Testis (tissue), 2 donors: ENCODE measurements at regions not wholly inside any gene's neighbourhood (a gene's known extent, or its start where the extent isn't known, plus 50 kb on each side); places are given as distances from the start of the nearest gene placed in this dataset.

Experiments used
- DNase-seq: peaks from one replicate; pipeline ENCODE4 v3.0.0-alpha.2; 2019
- H3K27ac ChIP-seq, 2 donors: fragments of 200-600 bp; sonication (generic); one replicate each; pipeline ENCODE4 v1.5.1; 2019
- H3K27me3 ChIP-seq: fragments of 200-600 bp; sonication (generic); one replicate; pipeline ENCODE4 v1.5.1; 2019
- H3K36me3 ChIP-seq: fragments of 200-600 bp; sonication (generic); one replicate; pipeline ENCODE4 v1.5.1; 2017; ENCODE audit warnings: low read depth; ENCODE audit errors: missing control alignments
- H3K4me1 ChIP-seq: fragments of 200-600 bp; sonication (generic); one replicate; pipeline ENCODE4 v1.5.1; 2019
- H3K4me3 ChIP-seq, 2 donors: fragments of 200-600 bp; sonication (generic); one replicate each; pipeline ENCODE4 v1.5.1; 2017 to 2019
- H3K9me3 ChIP-seq: fragments of 200-600 bp; sonication (generic); one replicate; pipeline ENCODE4 v1.5.1; 2017
- CTCF ChIP-seq, 3 experiments: fragments of 450-650 bp in 2 of 3; fragments of 200-600 bp in 1 of 3; sonication (generic) in 1 of 3; IDR thresholded peaks; one replicate each; pipeline ENCODE4 v1.5.1; 2016 to 2019; ENCODE audit warnings: antibody characterized with exemption in 3 of 3, mild to moderate bottlenecking in 2 of 3, moderate library complexity in 1 of 3
- POLR2A ChIP-seq: fragments of 450-650 bp; IDR thresholded peaks from one replicate; pipeline ENCODE4 v1.6.1; 2017; ENCODE audit warnings: antibody characterized with exemption, mild to moderate bottlenecking, moderate library complexity
- WGBS, 2 donors: methylation state at CpG; one replicate each; pipeline ENCODE4 v1.1.5; 2018; 5-methylcytosine and 5-hydroxymethylcytosine counted together
- intact Hi-C: fragments of 100-400 bp; cut with DNase I; formaldehyde crosslinking; loops from one replicate; pipeline ENCODE4 v1.15.1; 2023; ENCODE audit warnings: low total_unique reads

- no peaks in the 10 kb centered on the region for H3K36me3 ChIP-seq
- TF ChIP-seq CTCF (IDR thresholded peaks at IDR 0.05) (no peak), POLR2A (no peak)
- WGBS, 2 donors: 56 to 59% methylated on average over 2 of the region's 2 CpGs
- H3K4me3 ChIP-seq: no peak overlapping the region
- intact Hi-C loops: no loop called here
- H3K9me3 ChIP-seq: no peaks in the 10 kb centered on the region
- H3K4me1 ChIP-seq: no peaks in the 10 kb centered on the region
- H3K27ac ChIP-seq: no peak overlapping the region
- no peaks in the 10 kb centered on the region for H3K27me3 ChIP-seq
- no peak for DNase-seq
Measured at GRCh38 chr6:126112171-126112632, 125.9 kb downstream of the TRMT11 start.

GRCh38 chr6:126113261-126113660 lies 126.9 kb downstream of the TRMT11 start:
- no peaks in the 10 kb centered on the region for H3K4me1 ChIP-seq
- no peaks in the 10 kb centered on the region for H3K9me3 ChIP-seq
- WGBS, 2 donors: 85 to 96% methylated on average over 1 of the region's 1 CpG
- intact Hi-C loops: no loop called here
- no peak overlapping the region for H3K4me3 ChIP-seq
- TF ChIP-seq POLR2A: no peak
- no peak for TF ChIP-seq CTCF (IDR thresholded peaks at IDR 0.05)
- no peak overlapping the region for H3K27ac ChIP-seq
- H3K27me3 ChIP-seq: no peaks in the 10 kb centered on the region
- no peaks in the 10 kb centered on the region for H3K36me3 ChIP-seq
- no peak for DNase-seq

- no peaks in the 10 kb centered on the region for H3K36me3 ChIP-seq
- DNase-seq: no peak
- TF ChIP-seq CTCF (IDR thresholded peaks at IDR 0.05) (no peak), POLR2A (no peak)
- H3K27me3 ChIP-seq: no peaks in the 10 kb centered on the region
- intact Hi-C loops: no loop called here
- WGBS, 2 donors: 93 to 94% methylated on average over 2 of the region's 2 CpGs
- H3K27ac ChIP-seq: no peak overlapping the region
- H3K4me3 ChIP-seq: no peak overlapping the region
- no peaks in the 10 kb centered on the region for H3K9me3 ChIP-seq
- H3K4me1 ChIP-seq: no peaks in the 10 kb centered on the region
Measured at GRCh38 chr6:126117251-126117650, 130.9 kb downstream of the TRMT11 start.

GRCh38 chr6:126118058-126118755 lies 131.9 kb downstream of the TRMT11 start:
- Histone ChIP-seq H3K36me3 (no peaks in the 10 kb centered on the region), H3K27ac (no peak overlapping the region), H3K4me3 (no peak overlapping the region), H3K9me3 (no peaks in the 10 kb centered on the region), H3K4me1 (no peaks in the 10 kb centered on the region), H3K27me3 (no peaks in the 10 kb centered on the region)
- 62 to 65% methylated on average over 4 of the region's 4 CpGs for WGBS, 2 donors
- TF ChIP-seq CTCF (IDR thresholded peaks at IDR 0.05): no peak
- no peak for TF ChIP-seq POLR2A
- intact Hi-C loops: no loop called here
- no peak for DNase-seq

- 90 to 92% methylated on average over 2 of the region's 2 CpGs for WGBS, 2 donors
- Histone ChIP-seq H3K27me3 (no peaks in the 10 kb centered on the region), H3K27ac (no peak overlapping the region), H3K4me3 (no peak overlapping the region), H3K36me3 (no peaks in the 10 kb centered on the region), H3K9me3 (no peaks in the 10 kb centered on the region), H3K4me1 (no peaks in the 10 kb centered on the region)
- DNase-seq: no peak
- no peak for TF ChIP-seq CTCF (IDR thresholded peaks at IDR 0.05)
- no peak for TF ChIP-seq POLR2A
- intact Hi-C loops: no loop called here
Measured at GRCh38 chr6:126118936-126119335, 132.6 kb downstream of the TRMT11 start.
